HCT116 (cell line): ENCODE measurements at regions not wholly inside any gene's neighbourhood (a gene's known extent, or its start where the extent isn't known, plus 50 kb on each side); places are given as distances from the start of the nearest gene placed in this dataset.

Source experiments
- ATAC-seq: fragments of 200-7000 bp; cut with Tn5 transposase; 2 replicates; pipeline ENCODE4 v1.9.1; 2020; ENCODE audit warnings: mild to moderate bottlenecking, moderate library complexity
- BruUV-seq: library from RNA; stranded (reverse); fragments of 400-500 nt; replicated peaks from 2 replicates; lab custom pipeline; 2021; lab: Mats Ljungman, UMichigan
- CTCF ChIA-PET: fragments of 300-600 bp; sonication (Branson Sonifier 250); formaldehyde crosslinking; loops from one replicate; lab custom pipeline; 2021; ENCODE audit warnings: antibody characterized with exemption; lab: Charles Lee
- POLR2A ChIA-PET: fragments of 300-600, 350-600 bp; sonication (Branson Sonifier 250); formaldehyde crosslinking; loops from one replicate; lab custom pipeline; 2021; ENCODE audit warnings: antibody characterized with exemption; lab: Charles Lee
- RAD21 ChIA-PET, 2 experiments: fragments of 300-600 bp; sonication (Branson Sonifier 250); formaldehyde crosslinking; loops; one replicate each; lab custom pipeline; 2023; ENCODE audit warnings: low total read pairs in 2 of 2; ENCODE audit not compliant: uncharacterized antibody in 2 of 2, unreplicated experiment in 2 of 2, low non-redundant PET in 1 of 2; lab: Charles Lee
- DNase-seq: peaks from one replicate; pipeline ENCODE4 v3.0.0-alpha.2; 2010; ENCODE audit warnings: low read depth, low spot score
- H2AFZ ChIP-seq: fragments of 200-600 bp; shearing (Covaris generic), sonication (generic); 2 replicates; pipeline ENCODE4 v1.6.1; 2017; ENCODE audit warnings: low read depth, mixed run types, mixed read lengths, antibody characterized with exemption, low read length; ENCODE audit not compliant: poor library complexity, severe bottlenecking
- H3K27ac ChIP-seq: 2 replicates; pipeline ENCODE4 v1.5.1; 2012; ENCODE audit warnings: low read depth, low read length
- H3K27me3 ChIP-seq: fragments of 200-600 bp; sonication (generic); 2 replicates; pipeline ENCODE4 v1.6.1; 2016; ENCODE audit warnings: mixed run types, low read length, mixed read lengths; ENCODE audit not compliant: insufficient read depth
- H3K36me3 ChIP-seq, 2 experiments: fragments of 200-500 bp in 1 of 2; fragments of 200-600 bp in 1 of 2; sonication (Bioruptor generic) in 1 of 2; sonication (generic) in 1 of 2; 2 replicates each; pipeline versions ENCODE4 v1.5.1 to v1.6.1; 2014 to 2016; ENCODE audit warnings: low read length in 2 of 2, inconsistent platforms in 1 of 2, mixed read lengths in 1 of 2, mixed run types in 1 of 2; ENCODE audit not compliant: insufficient read depth in 2 of 2, control insufficient read depth in 1 of 2
- H3K4me1 ChIP-seq, 2 experiments: fragments of 200-600 bp in 1 of 2; sonication (generic) in 1 of 2; 2 replicates each; pipeline versions ENCODE4 v1.5.1 to v1.6.1; 2012 to 2017; ENCODE audit warnings: low read length in 2 of 2, inconsistent platforms in 1 of 2, mild to moderate bottlenecking in 1 of 2, mixed read lengths in 1 of 2, mixed run types in 1 of 2, moderate library complexity in 1 of 2; ENCODE audit not compliant: insufficient read depth in 2 of 2, control insufficient read depth in 1 of 2
- H3K4me2 ChIP-seq: fragments of 200-600 bp; sonication (generic); 2 replicates; pipeline ENCODE4 v1.6.1; 2017; ENCODE audit warnings: mixed run types, low read length, mixed read lengths
- H3K4me3 ChIP-seq, 2 experiments: fragments of 200-600 bp in 1 of 2; sonication (generic) in 1 of 2; replicated peaks in 1 of 2; 2 replicates each; pipeline ENCODE4 v1.5.1; 2011 to 2016; ENCODE audit warnings: low read length in 2 of 2, control low read depth in 1 of 2, low read depth in 1 of 2, mild to moderate bottlenecking in 1 of 2, mixed read lengths in 1 of 2, mixed run types in 1 of 2
- H3K79me2 ChIP-seq: fragments of 200-600 bp; sonication (generic); 2 replicates; pipeline ENCODE4 v1.6.1; 2017; ENCODE audit warnings: mild to moderate bottlenecking, mixed run types, low read length, moderate library complexity, mixed read lengths; ENCODE audit not compliant: insufficient read depth
- H3K9ac ChIP-seq: fragments of 200-600 bp; sonication (generic); 2 replicates; pipeline ENCODE4 v1.6.1; 2016; ENCODE audit warnings: low read length, mixed read lengths
- H3K9me2 ChIP-seq: fragments of 200-600 bp; sonication (generic), shearing (Covaris generic); 2 replicates; pipeline ENCODE4 v1.6.1; 2017; ENCODE audit warnings: mixed run types, mild to moderate bottlenecking, moderate library complexity; ENCODE audit not compliant: insufficient read depth
- H3K9me3 ChIP-seq, 2 experiments: fragments of 200-500 bp in 1 of 2; fragments of 200-600 bp in 1 of 2; sonication (Bioruptor generic) in 1 of 2; sonication (generic) in 1 of 2; 2 replicates each; pipeline ENCODE4 v1.6.1; 2014 to 2017; ENCODE audit warnings: low read length in 2 of 2, mixed read lengths in 2 of 2, inconsistent platforms in 1 of 2, low read depth in 1 of 2, mild to moderate bottlenecking in 1 of 2, mixed run types in 1 of 2, moderate library complexity in 1 of 2; ENCODE audit not compliant: control insufficient read depth in 1 of 2, insufficient read depth in 1 of 2
- H4K20me1 ChIP-seq: fragments of 200-600 bp; sonication (generic), shearing (Covaris generic); 2 replicates; pipeline ENCODE4 v1.6.1; 2017; ENCODE audit warnings: mixed run types, mild to moderate bottlenecking, moderate library complexity; ENCODE audit not compliant: insufficient read depth
- ATF3 ChIP-seq: IDR thresholded peaks from 2 replicates; pipeline ENCODE4 v1.6.1; 2012
- CBX3 ChIP-seq: IDR thresholded peaks from 2 replicates; pipeline ENCODE4 v1.6.1; 2012; ENCODE audit warnings: low read depth
- CEBPB ChIP-seq: IDR thresholded peaks from 2 replicates; pipeline ENCODE4 v1.6.1; 2012; ENCODE audit warnings: low read depth
- EGR1 ChIP-seq: IDR thresholded peaks from 2 replicates; pipeline ENCODE4 v1.6.1; 2012; ENCODE audit warnings: low read depth
- EZH2phosphoT487 ChIP-seq: fragments of 200-600 bp; IDR thresholded peaks from 2 replicates; pipeline ENCODE4 v1.6.1; 2018; ENCODE audit warnings: antibody characterized with exemption, borderline replicate concordance
- FOSL1 ChIP-seq: IDR thresholded peaks from 2 replicates; pipeline ENCODE4 v1.6.1; 2012; ENCODE audit warnings: low read depth
- MAX ChIP-seq: IDR thresholded peaks from 2 replicates; pipeline ENCODE4 v1.6.1; 2012
- POLR2A ChIP-seq: IDR thresholded peaks from 2 replicates; pipeline ENCODE4 v1.7.0; 2011; ENCODE audit warnings: borderline replicate concordance; ENCODE audit not compliant: insufficient read depth, insufficient read length; ENCODE audit errors: extremely low read depth
- POLR2AphosphoS5 ChIP-seq: IDR thresholded peaks from 2 replicates; pipeline ENCODE4 v1.6.1; 2011; ENCODE audit warnings: mild to moderate bottlenecking, low read depth, low read length, moderate library complexity
- RAD21 ChIP-seq: IDR thresholded peaks from 2 replicates; pipeline ENCODE4 v1.6.1; 2012; ENCODE audit warnings: low read depth, mild to moderate bottlenecking
- SIN3A ChIP-seq: IDR thresholded peaks from 2 replicates; pipeline ENCODE4 v1.6.1; 2012; ENCODE audit warnings: low read depth
- TCF7L2 ChIP-seq: IDR thresholded peaks from 2 replicates; pipeline ENCODE4 v1.7.0; 2011; ENCODE audit warnings: borderline replicate concordance, inconsistent platforms; ENCODE audit not compliant: insufficient read depth, insufficient read length; ENCODE audit errors: extremely low read depth
- YY1 ChIP-seq: IDR thresholded peaks from 2 replicates; pipeline ENCODE4 v1.6.1; 2011; ENCODE audit warnings: low read length, low read depth, moderate library complexity, mild to moderate bottlenecking; ENCODE audit not compliant: insufficient replicate concordance; ENCODE audit errors: extremely low read depth
- ZBTB33 ChIP-seq: IDR thresholded peaks from 2 replicates; pipeline ENCODE4 v1.6.1; 2011; ENCODE audit warnings: mild to moderate bottlenecking, low read length, moderate library complexity; ENCODE audit not compliant: insufficient replicate concordance; ENCODE audit errors: extremely low read depth
- ZFX ChIP-seq: fragments of 450-650 bp; IDR thresholded peaks from 2 replicates; pipeline ENCODE4 v1.6.1; 2017
- ZNF274 ChIP-seq: fragments of 200-500 bp; sonication (Bioruptor generic); IDR thresholded peaks from 2 replicates; pipeline ENCODE4 v1.6.1; 2014; ENCODE audit warnings: mild to moderate bottlenecking, low read depth, low read length, inconsistent platforms
- intact Hi-C: fragments of 100-400 bp; cut with micrococcal nuclease; formaldehyde crosslinking; loops from 2 replicates; pipeline ENCODE4 v1.10.0; 2022

GRCh38 chr5:77545285-77545684 lies 53.2 kb upstream of the WDR41 start:
- POLR2A ChIA-PET: no interaction called here
- H3K27ac ChIP-seq: no peak overlapping the region
- H3K27me3 ChIP-seq: no peaks in the 10 kb centered on the region
- no peaks in the 10 kb centered on the region for H3K79me2 ChIP-seq
- TF ChIP-seq EGR1 (no peak), ZFX (no peak), CEBPB (no peak), EZH2phosphoT487 (no peak), YY1 (no peak), TCF7L2 (no peak), POLR2AphosphoS5 (no peak), SIN3A (no peak), FOSL1 (no peak), POLR2A (no peak), CBX3 (no peak), ATF3 (no peak), ZNF274 (no peak), ZBTB33 (no peak), RAD21 (no peak), MAX (no peak)
- H3K9ac ChIP-seq: no peak overlapping the region
- DNase-seq (no peak), ATAC-seq (no peak)
- H4K20me1 ChIP-seq: no peaks in the 10 kb centered on the region
- no peak overlapping the region for H3K4me2 ChIP-seq
- no peaks in the 10 kb centered on the region for H3K4me1 ChIP-seq
- no peaks in the 10 kb centered on the region for H3K9me2 ChIP-seq
- intact Hi-C loops: no loop called here
- CTCF ChIA-PET: interaction anchor here (0.6 kb wide), 1 partner anchor 464 kb away, joined by 3 read pairs; no protein-coding TSS in a partner anchor
- H3K36me3 ChIP-seq: no peaks in the 10 kb centered on the region
- BruUV-seq: no TSS peak
- H3K9me3 ChIP-seq: no peaks in the 10 kb centered on the region
- no peak overlapping the region for H3K4me3 ChIP-seq
- no peak overlapping the region for H2AFZ ChIP-seq
- RAD21 ChIA-PET: no interaction called here
